ENCODE measurements at regions not wholly inside any gene's neighbourhood (a gene's known extent, or its start where the extent isn't known, plus 50 kb on each side); places are given as distances from the start of the nearest gene placed in this dataset.

- DNase-seq: no peak
Measured at GRCh38 chr3:190722181-190722905, 140.2 kb downstream of the GMNC start.

- DNase-seq: no peak
Measured at GRCh38 chr3:190721330-190721729, 141.2 kb downstream of the GMNC start.

- DNase-seq: no peak
Measured at GRCh38 chr3:190718671-190719070, 143.8 kb downstream of the GMNC start.

- DNase-seq: no peak
Measured at GRCh38 chr3:190718097-190718496, 144.4 kb downstream of the GMNC start.

GRCh38 chr3:190716961-190717360 lies 145.5 kb downstream of the GMNC start:
- DNase-seq: no peak

- DNase-seq: no peak
Measured at GRCh38 chr3:190716211-190716610, 146.3 kb downstream of the GMNC start.

- DNase-seq: no peak
Measured at GRCh38 chr3:190710723-190711122, 151.8 kb downstream of the GMNC start.

GRCh38 chr3:190709351-190709773 lies 153.1 kb downstream of the GMNC start:
- DNase-seq: no peak
